SK-N-MC (cell line): ENCODE measurements at regions not wholly inside any gene's neighbourhood (a gene's known extent, or its start where the extent isn't known, plus 50 kb on each side); places are given as distances from the start of the nearest gene placed in this dataset.

ENCODE experiments used
- EZH2 ChIP-seq: fragments of 200-600 bp; sonication (generic); IDR thresholded peaks from one replicate; pipeline ENCODE4 v1.6.1; 2017; ENCODE audit warnings: antibody characterized with exemption
- POLR2AphosphoS5 ChIP-seq: IDR thresholded peaks from 2 replicates; pipeline ENCODE4 v1.6.1; 2012; ENCODE audit warnings: mild to moderate bottlenecking, low read depth, low read length, borderline replicate concordance

DNA sequence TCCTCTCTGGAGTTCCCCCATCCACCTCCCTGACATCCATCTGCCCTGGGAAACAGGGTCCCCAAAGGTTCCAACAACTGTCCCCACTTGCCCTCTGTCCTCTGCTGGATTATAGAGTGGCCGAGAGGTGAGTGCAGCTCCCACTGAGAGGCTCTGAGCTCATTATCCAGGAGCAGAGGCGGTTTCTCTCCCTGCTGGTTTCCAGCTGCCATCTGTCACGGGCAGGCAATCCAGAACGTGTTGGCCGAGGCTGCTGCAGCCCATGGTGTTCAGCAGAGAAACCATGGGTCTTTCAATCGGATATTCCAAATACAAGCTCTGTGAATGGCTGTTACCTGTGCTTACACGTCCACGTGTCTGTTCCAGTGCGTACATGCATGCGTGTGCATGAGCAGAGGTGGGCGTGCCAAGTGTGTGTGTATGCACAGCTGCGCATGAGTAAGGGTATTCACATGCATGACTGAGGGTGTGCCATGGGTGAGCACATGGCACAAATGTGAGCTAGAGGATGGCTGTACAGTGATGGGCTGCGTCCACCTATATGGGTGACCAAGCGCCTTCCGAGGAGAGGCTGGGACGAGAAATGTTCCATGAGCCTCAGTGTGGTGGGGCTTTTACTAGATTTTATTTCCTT, 183.7 kb upstream of the PMEPA1 start:
- no peak for TF ChIP-seq POLR2AphosphoS5
- no peak for TF ChIP-seq EZH2
